Endothelial cell of umbilical vein (primary cell): ENCODE measurements at regions not wholly inside any gene's neighbourhood (a gene's known extent, or its start where the extent isn't known, plus 50 kb on each side); places are given as distances from the start of the nearest gene placed in this dataset.

Experiments used
- BruUV-seq: library from RNA; stranded (reverse); fragments of 400-500 nt; replicated peaks from 2 replicates; lab custom pipeline; 2021; lab: Mats Ljungman, UMichigan
- CTCF ChIA-PET: fragments of 300-600, 350-600 bp; sonication (Branson Sonifier 250); formaldehyde crosslinking; loops from one replicate; lab custom pipeline; 2021; ENCODE audit warnings: antibody characterized with exemption, inconsistent platforms; lab: Charles Lee
- POLR2A ChIA-PET: fragments of 300-600, 350-600 bp; sonication (Branson Sonifier 250); formaldehyde crosslinking; loops from one replicate; lab custom pipeline; 2021; ENCODE audit warnings: antibody characterized with exemption, inconsistent platforms; lab: Charles Lee
- DNase-seq: peaks from one replicate; pipeline ENCODE4 v3.0.0-alpha.2; 2011; ENCODE audit warnings: low read depth, low spot score
- FAIRE-seq: peaks from 2 replicates; lab custom pipeline; 2011; peaks lifted over from hg19 to GRCh38; lab: Jason Lieb, UNC
- H2AFZ ChIP-seq: 2 replicates; pipeline ENCODE4 v1.6.0; 2012; ENCODE audit warnings: low read depth, low read length, control low read depth, inconsistent platforms
- H3K27ac ChIP-seq: 2 replicates; pipeline ENCODE4 v1.5.1; 2011; ENCODE audit warnings: low read depth, mild to moderate bottlenecking, control low read depth, low read length, moderate library complexity; ENCODE audit not compliant: insufficient read depth
- H3K27me3 ChIP-seq, 2 experiments: 2 replicates each; pipeline versions ENCODE4 v1.6.0 to v1.6.1; 2011; ENCODE audit warnings: low read length in 2 of 2, mixed read lengths in 1 of 2; ENCODE audit not compliant: control insufficient read depth in 2 of 2, insufficient read depth in 2 of 2
- H3K36me3 ChIP-seq, 2 experiments: 2 replicates in 1 of 2; 3 replicates in 1 of 2; pipeline ENCODE4 v1.5.1; 2011; ENCODE audit warnings: low read length in 2 of 2, mild to moderate bottlenecking in 1 of 2, moderate library complexity in 1 of 2; ENCODE audit not compliant: control insufficient read depth in 2 of 2, insufficient read depth in 2 of 2; ENCODE audit errors: extremely low read depth in 1 of 2
- H3K4me1 ChIP-seq: 3 replicates; pipeline ENCODE4 v1.5.1; 2011; ENCODE audit warnings: mild to moderate bottlenecking, low read length; ENCODE audit not compliant: control insufficient read depth, insufficient read depth; ENCODE audit errors: extremely low read depth
- H3K4me2 ChIP-seq: 2 replicates; pipeline ENCODE4 v1.6.1; 2011; ENCODE audit warnings: low read length, control low read depth, mixed read lengths; ENCODE audit not compliant: insufficient read depth
- H3K4me3 ChIP-seq, 3 experiments: fragments of 200-600 bp in 1 of 3; sonication (generic), shearing (Covaris generic) in 1 of 3; replicated peaks in 1 of 3; 2 replicates each; pipeline ENCODE4 v1.5.1; 2011 to 2016; ENCODE audit warnings: control low read depth in 3 of 3, low read length in 3 of 3, mild to moderate bottlenecking in 2 of 3, inconsistent platforms in 1 of 3, low read depth in 1 of 3, moderate library complexity in 1 of 3; ENCODE audit not compliant: insufficient read depth in 1 of 3
- H3K79me2 ChIP-seq: 2 replicates; pipeline ENCODE4 v1.6.0; 2012; ENCODE audit warnings: low read length, inconsistent platforms; ENCODE audit not compliant: control insufficient read depth, insufficient read depth
- H3K9ac ChIP-seq: replicated peaks from 2 replicates; pipeline ENCODE3; 2011; ENCODE audit warnings: low read length, control low read depth; ENCODE audit not compliant: insufficient read depth; ENCODE audit errors: extremely low read depth
- H3K9me1 ChIP-seq: replicated peaks from 3 replicates; pipeline ENCODE4 v1.6.0; 2011; ENCODE audit warnings: mild to moderate bottlenecking, low read length; ENCODE audit not compliant: control insufficient read depth, insufficient read depth; ENCODE audit errors: extremely low read depth
- H3K9me3 ChIP-seq: replicated peaks from 2 replicates; pipeline ENCODE4 v1.5.1; 2012; ENCODE audit warnings: low read length, inconsistent platforms; ENCODE audit not compliant: control insufficient read depth, insufficient read depth
- H4K20me1 ChIP-seq: replicated peaks from 2 replicates; pipeline ENCODE3; 2011; ENCODE audit warnings: mild to moderate bottlenecking, low read length; ENCODE audit not compliant: control insufficient read depth, insufficient read depth; ENCODE audit errors: extremely low read depth
- CTCF ChIP-seq, 2 donors: IDR thresholded peaks; 1 replicate in 1 of 2; 2 replicates in 1 of 2; pipeline ENCODE4 v1.5.1; 2011; ENCODE audit warnings: low read length in 2 of 2, mild to moderate bottlenecking in 2 of 2, moderate library complexity in 2 of 2, control low read depth in 1 of 2, inconsistent platforms in 1 of 2, low read depth in 1 of 2; ENCODE audit not compliant: insufficient read depth in 1 of 2; ENCODE audit errors: extremely low read depth in 1 of 2
- EZH2 ChIP-seq: IDR thresholded peaks from 2 replicates; pipeline ENCODE4 v1.6.1; 2012; ENCODE audit warnings: borderline replicate concordance, low read depth, mild to moderate bottlenecking, moderate library complexity, low read length, inconsistent platforms; ENCODE audit not compliant: severe bottlenecking
- FOS ChIP-seq: IDR thresholded peaks from 2 replicates; pipeline ENCODE4 v1.6.1; 2011; ENCODE audit warnings: mild to moderate bottlenecking, low read length, moderate library complexity, borderline replicate concordance; ENCODE audit not compliant: insufficient read depth
- GATA2 ChIP-seq: IDR thresholded peaks from 2 replicates; pipeline ENCODE4 v1.7.0; 2011; ENCODE audit warnings: low read depth, mild to moderate bottlenecking, moderate library complexity, mixed read lengths, low read length; ENCODE audit not compliant: insufficient read length, insufficient read depth
- JUN ChIP-seq: IDR thresholded peaks from 2 replicates; pipeline ENCODE4 v1.6.1; 2011; ENCODE audit warnings: borderline replicate concordance, low read depth; ENCODE audit not compliant: insufficient read length, insufficient read depth
- MYC ChIP-seq: IDR thresholded peaks from one replicate; pipeline ENCODE4 v1.6.1; 2011; ENCODE audit warnings: mild to moderate bottlenecking, low read depth, low read length
- POLR2A ChIP-seq: IDR thresholded peaks from 2 replicates; pipeline ENCODE4 v1.6.1; 2012; ENCODE audit warnings: low read depth, mild to moderate bottlenecking, control low read depth, low read length
- POLR2AphosphoS5 ChIP-seq: IDR thresholded peaks from 2 replicates; pipeline ENCODE4 v1.6.1; 2012; ENCODE audit warnings: low read depth, mild to moderate bottlenecking, control low read depth, low read length, moderate library complexity; ENCODE audit not compliant: insufficient read depth
- dilution Hi-C: fragments of 300-500 bp; cut with MboI; formaldehyde crosslinking; loops from one replicate; pipeline ENCODE4 v1.15.0; 2019; ENCODE audit warnings: low sequenced_read_pairs; ENCODE audit not compliant: extremely low pct_ligation_motif_present
- intact Hi-C: fragments of 100-400 bp; cut with micrococcal nuclease; formaldehyde crosslinking; loops from one replicate; pipeline ENCODE4 v1.10.0; 2022
- TF ChIP-seq, protein P1 (sequence below): IDR thresholded peaks from 2 replicates; pipeline ENCODE4 v1.6.1; 2011; ENCODE audit not compliant: insufficient read depth, insufficient read length

DNA sequence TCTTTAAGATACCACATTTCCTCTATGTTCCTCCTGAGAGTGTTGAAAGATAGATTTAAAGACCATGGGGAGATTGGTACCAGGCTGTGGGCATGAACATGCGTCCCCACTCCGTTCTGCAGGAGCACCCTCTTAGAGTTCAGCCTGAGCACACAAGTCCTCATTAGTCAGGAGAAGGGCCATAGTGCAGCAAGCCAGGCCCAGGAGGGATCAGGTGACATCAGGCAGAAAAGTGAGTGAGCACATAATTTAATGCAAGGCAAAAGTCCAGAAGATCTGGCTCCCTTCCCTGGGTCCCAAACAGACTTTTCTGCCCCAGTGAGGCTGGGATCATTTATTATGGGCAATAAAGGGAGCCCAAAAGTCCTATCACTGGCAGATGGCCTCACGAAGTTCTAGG is 263.7 kb upstream of the AGTR2 start:
- Histone ChIP-seq H3K79me2 (no peaks in the 10 kb centered on the region), H3K4me2 (no peak overlapping the region), H3K36me3 (no peaks in the 10 kb centered on the region), H3K9me3 (no peaks in the 10 kb centered on the region), H3K4me1 (no peaks in the 10 kb centered on the region), H3K27me3 (no peaks in the 10 kb centered on the region), H3K9me1 (no peaks in the 10 kb centered on the region), H3K9ac (no peak overlapping the region), H3K4me3 (no peak overlapping the region), H2AFZ (no peak overlapping the region), H4K20me1 (no peaks in the 10 kb centered on the region), H3K27ac (no peak overlapping the region)
- FAIRE-seq (no peak), DNase-seq (no peak)
- ChIA-PET CTCF (no interaction called here), POLR2A (no interaction called here)
- dilution Hi-C loops (no loop called here), intact Hi-C loops (no loop called here)
- TF ChIP-seq POLR2A = no peak
- no peak for TF ChIP-seq POLR2AphosphoS5
- no peak for TF ChIP-seq GATA2
- no peak for TF ChIP-seq FOS
- no peak for TF ChIP-seq MYC
- TF ChIP-seq JUN = no peak
- TF ChIP-seq CTCF (IDR thresholded peaks at IDR 0.05; ENCODE audit: extremely low read depth in 1 of 2, insufficient read depth in 1 of 2, low read depth in 1 of 2, low read length in 2 of 2) = no peak
- TF ChIP-seq EZH2 = no peak
- TF ChIP-seq, protein P1, sequence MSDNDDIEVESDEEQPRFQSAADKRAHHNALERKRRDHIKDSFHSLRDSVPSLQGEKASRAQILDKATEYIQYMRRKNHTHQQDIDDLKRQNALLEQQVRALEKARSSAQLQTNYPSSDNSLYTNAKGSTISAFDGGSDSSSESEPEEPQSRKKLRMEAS = no peak
- no TSS peak for BruUV-seq
